K562 (cell line): ENCODE measurements at regions not wholly inside any gene's neighbourhood (a gene's known extent, or its start where the extent isn't known, plus 50 kb on each side); places are given as distances from the start of the nearest gene placed in this dataset.

Source experiments
- PTBP1 ChIP-seq: fragments of 200-400 bp; formaldehyde crosslinking; IDR thresholded peaks from 2 replicates; pipeline ENCODE4 v1.6.1; 2017; ENCODE audit warnings: low read depth, low read length
- PURB ChIP-seq: sonication (generic); formaldehyde crosslinking; IDR thresholded peaks from 2 replicates; pipeline ENCODE4 v1.9.0; 2021; ENCODE audit warnings: low read depth, mild to moderate bottlenecking, missing genetic modification reagents

- TF ChIP-seq PTBP1 (no peak), PURB (CRISPR knock-in tag) (no peak)
Observed at GRCh38 chr15:62855085-62855476, 187.5 kb upstream of the TPM1 start.
